DMS53 (cell line): ENCODE measurements at regions not wholly inside any gene's neighbourhood (a gene's known extent, or its start where the extent isn't known, plus 50 kb on each side); places are given as distances from the start of the nearest gene placed in this dataset.

Experiments used
- DNase-seq: peaks from one replicate; lab custom pipeline; 2025; lab: John Stamatoyannopoulos, UW

GRCh38 chr12:126095748-126096510, 1030.7 kb downstream of the AACS start:
- DNase-seq = no peak

GRCh38 chr12:126106706-126107105, 1041.5 kb downstream of the AACS start:
- DNase-seq = no peak

- DNase-seq = no peak
Observed at GRCh38 chr12:126107659-126108058, 1042.4 kb downstream of the AACS start.

- DNase-seq = no peak
Observed at GRCh38 chr12:126108247-126108646, 1043.0 kb downstream of the AACS start.

- DNase-seq = no peak
Observed at GRCh38 chr12:126112141-126112540, 1046.9 kb downstream of the AACS start.

GRCh38 chr12:126112849-126113248, 1047.6 kb downstream of the AACS start:
- no peak for DNase-seq

GRCh38 chr12:126114441-126114840, 1049.2 kb downstream of the AACS start:
- DNase-seq = no peak

- DNase-seq = no peak
Observed at GRCh38 chr12:126117502-126117901, 1052.3 kb downstream of the AACS start.

- DNase-seq = peak; percentile 16
Observed at GRCh38 chr12:126139355-126139754, 1074.1 kb downstream of the AACS start.

- no peak for DNase-seq
Observed at GRCh38 chr12:126144603-126145002, 1079.4 kb downstream of the AACS start.

GRCh38 chr12:126147321-126147720, 1082.1 kb downstream of the AACS start:
- no peak for DNase-seq

GRCh38 chr12:126156806-126157574, 1091.8 kb downstream of the AACS start:
- DNase-seq = no peak

GRCh38 chr12:126157575-126157966, 1092.3 kb downstream of the AACS start:
- DNase-seq = no peak

- no peak for DNase-seq
Observed at GRCh38 chr12:126159139-126159538, 1093.9 kb downstream of the AACS start.

GRCh38 chr12:126160912-126161311, 1095.7 kb downstream of the AACS start:
- DNase-seq = no peak

- no peak for DNase-seq
Observed at GRCh38 chr12:126163984-126164383, 1098.7 kb downstream of the AACS start.

GRCh38 chr12:126171937-126172559, 1106.8 kb downstream of the AACS start:
- no peak for DNase-seq

GRCh38 chr12:126182619-126183236, 1117.5 kb downstream of the AACS start:
- DNase-seq = no peak

- DNase-seq = no peak
Observed at GRCh38 chr12:126185025-126185424, 1119.8 kb downstream of the AACS start.

- no peak for DNase-seq
Observed at GRCh38 chr12:126189856-126190255, 1124.6 kb downstream of the AACS start.

- DNase-seq = no peak
Observed at GRCh38 chr12:126191031-126191891, 1126.0 kb downstream of the AACS start.

GRCh38 chr12:126191949-126192348, 1126.7 kb downstream of the AACS start:
- no peak for DNase-seq
